ENCODE measurements at regions not wholly inside any gene's neighbourhood (a gene's known extent, or its start where the extent isn't known, plus 50 kb on each side); places are given as distances from the start of the nearest gene placed in this dataset.
"Not testable (repeated sequence)": the region's sequence is repeated elsewhere in the genome, so short reads cannot be mapped to it uniquely, and the experiment has no call there.

DNA sequence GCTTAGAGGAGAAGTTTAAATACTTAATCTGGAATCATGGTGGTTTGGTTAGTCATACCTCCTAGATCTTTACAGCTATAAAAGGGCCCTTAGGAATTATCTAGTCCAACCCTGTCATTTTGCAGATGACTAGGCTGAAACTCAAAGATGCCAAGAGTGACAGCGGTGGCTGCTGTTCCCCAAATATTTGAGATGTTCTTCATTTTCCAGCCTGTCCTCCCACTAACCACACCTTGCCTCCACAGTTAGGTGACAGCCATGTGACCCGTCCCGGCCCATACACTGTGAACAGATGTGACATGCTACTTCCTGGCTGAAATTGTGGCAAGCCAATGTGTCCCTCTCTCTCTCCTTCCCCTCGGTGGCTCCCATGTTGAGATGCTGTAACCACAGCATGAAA lies 225.5 kb upstream of the IPO5 start:
- DNase-seq: no peak

DNA sequence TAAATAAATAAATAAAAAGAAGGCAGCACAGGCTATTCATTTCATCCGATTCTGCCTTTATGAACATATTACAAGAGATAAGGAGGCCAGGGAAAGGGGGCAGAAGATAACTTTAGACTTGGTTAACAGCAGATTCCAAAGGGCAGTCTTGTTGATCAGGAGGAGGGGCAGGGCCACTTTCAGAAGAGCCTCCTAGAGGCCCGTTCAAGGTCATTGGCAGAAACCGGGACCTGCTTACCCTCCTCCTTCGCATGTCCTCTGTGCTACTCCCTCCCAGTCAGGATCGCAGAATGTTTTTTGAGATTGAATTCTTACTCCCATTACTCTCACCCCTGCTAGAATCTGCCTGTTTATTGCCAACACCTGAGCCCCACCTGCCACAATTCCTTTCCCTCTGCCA lies 217.0 kb upstream of the IPO5 start:
- DNase-seq: no peak

DNA sequence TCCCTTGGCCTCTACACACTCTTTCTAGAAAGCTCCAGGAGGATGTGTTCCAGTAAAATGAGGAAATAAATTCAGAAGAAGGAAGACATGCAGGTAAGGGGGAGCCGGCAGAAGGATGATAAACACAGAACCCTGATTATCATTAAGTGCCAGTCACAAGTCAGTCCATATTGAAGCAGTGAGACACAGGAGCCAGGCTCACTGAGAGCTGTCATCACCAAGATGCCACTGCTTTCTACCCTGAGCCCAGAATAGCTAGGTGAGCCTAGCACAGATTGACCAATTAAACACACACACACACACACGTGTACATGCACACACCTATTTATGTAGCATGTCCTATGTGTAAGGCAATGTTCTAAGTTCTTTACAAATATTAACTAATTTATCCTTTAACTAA lies 211.4 kb upstream of the IPO5 start:
- DNase-seq: no peak

DNA sequence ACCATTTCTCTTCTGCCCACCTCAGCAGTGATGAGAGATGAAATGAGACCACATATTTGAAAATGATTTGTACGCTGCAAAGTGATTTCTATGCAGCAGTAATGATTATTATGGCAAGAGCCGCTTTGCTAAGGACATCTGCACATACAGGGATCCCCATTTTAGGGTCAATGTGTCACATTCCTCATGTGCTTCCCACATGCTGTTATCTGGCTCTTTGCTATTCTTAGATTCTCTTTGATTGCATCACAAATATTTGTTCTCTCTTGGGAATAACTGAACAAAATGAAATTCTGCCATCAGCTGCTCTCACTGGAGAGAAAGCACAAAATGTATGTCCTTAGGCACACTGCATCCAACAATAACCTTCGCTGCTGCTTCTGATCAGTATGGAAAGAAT lies 209.5 kb upstream of the IPO5 start:
- DNase-seq: no peak

DNA sequence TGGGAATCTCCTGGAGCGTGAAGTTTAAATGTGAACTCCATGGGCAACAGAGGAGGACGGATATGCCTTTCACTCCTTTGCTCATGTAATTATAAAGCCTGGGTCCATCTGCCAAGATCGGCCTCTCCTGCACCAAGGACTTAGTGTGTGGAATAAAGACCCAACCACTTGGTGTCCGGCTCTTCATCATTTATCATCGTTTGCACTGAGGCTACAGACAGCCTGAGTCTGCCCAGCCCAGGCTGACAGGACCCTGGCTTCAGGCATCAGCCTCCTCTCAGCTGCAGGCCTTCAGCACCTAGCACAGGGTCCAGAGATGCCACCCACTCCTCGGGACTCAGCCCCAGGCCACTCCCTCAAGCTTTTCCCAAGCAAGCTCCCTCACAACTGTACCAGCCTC lies 206.8 kb upstream of the IPO5 start:
- no peak for DNase-seq

DNA sequence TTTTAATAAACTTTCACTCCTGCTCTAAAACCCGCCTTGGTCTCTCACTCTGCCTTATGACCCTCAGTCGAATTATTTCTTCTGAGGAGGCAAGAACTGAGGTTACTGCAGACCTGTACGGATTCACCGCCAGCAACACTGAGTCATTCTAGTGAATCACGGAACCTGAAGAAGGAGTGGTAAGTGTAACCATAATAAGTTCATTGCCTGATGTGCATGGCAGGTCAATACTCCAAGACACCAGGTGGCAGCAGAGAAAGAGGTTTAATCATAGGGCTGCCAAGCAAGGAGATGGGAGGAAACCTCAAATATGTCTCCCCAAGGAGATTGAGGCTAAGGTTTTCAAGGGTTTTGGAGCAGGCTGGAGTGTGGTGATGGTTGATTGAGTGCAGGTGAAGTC lies 204.3 kb upstream of the IPO5 start:
- DNase-seq: no peak

DNA sequence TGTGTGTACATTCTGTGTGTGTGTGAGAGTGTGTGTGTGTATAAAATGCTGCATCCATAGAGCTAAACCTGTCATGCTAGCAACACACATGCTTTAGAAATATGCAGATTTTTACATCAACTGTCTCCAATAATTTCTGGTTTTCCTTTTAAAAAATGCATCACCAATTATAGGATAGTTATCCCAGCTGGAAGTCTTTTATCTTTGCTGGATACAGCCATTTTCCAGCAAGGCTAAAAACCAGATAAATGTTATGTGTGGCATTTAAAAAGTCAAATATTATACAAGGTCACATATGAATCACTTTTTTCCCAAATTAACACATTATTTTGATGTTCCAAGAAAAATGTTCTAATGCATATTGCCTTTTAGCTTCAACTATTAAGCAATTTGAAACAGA lies 202.0 kb upstream of the IPO5 start:
- DNase-seq: no peak

DNA sequence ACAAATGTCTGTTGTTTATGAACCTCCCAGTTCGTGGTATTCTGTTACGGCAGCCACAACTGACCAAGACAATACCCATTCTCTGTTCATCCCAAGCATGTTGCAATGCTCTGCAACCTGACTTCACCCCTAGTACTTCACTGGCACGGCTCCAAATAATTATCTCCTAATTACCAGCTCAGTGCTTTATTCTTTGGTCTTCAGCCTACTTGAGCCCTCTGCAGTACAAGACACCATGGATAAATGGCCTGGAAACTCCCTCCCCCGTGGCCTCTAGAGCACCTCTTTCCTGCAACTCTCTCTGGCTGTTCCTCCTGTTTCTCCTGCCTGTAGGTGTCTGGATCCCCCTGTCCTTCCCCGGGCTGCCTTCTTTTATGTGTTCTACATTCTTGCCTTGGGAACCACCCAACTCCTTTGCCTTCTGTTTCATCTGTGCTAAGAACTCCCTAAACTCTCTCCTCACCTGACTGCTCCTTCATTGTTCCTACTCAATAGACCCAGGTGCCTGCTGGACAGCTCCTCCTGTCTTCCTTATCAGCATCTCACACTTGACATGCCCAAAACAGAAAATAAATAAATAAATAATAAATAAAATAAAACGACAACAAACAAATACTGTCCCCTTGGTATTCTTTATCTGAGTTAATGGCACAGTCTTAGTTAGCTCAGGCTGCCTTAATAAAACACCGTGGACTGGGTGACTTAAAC lies 200.4 kb upstream of the IPO5 start:
- DNase-seq: no peak

DNA sequence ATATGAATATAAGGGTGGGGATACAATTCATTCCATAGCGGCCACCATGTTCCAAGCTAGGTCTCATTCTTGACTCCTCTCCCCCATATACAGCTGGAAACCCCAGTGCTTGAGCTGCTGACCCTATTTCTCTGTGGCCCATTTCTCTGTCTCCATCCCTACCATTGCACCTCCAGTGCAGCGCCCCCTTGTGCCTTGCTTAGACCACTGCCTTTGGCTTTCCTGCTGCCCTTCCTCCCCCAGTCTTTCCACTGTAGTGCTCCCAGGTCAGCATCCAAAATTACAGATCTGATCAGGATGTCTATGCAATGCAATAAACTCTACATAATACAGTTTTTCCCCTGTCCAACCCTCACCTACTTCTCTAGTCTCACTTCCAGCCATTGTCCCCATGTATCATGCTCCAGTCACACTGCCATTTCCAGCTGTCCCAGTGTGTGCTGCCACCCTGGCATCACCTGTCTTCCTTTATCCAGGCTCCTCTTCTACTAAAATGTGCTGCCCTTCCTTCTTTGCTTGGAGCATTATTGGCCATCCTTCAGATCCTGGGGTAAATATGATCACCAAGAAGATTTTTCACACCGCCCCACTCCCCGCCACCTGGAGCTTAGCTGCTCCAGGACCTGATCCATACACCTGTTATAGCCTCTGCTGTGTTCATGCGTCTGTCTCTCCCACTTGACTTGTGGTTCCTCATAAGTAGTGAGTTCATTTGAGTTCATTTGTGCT lies 199.4 kb upstream of the IPO5 start:
- DNase-seq: no peak

DNA sequence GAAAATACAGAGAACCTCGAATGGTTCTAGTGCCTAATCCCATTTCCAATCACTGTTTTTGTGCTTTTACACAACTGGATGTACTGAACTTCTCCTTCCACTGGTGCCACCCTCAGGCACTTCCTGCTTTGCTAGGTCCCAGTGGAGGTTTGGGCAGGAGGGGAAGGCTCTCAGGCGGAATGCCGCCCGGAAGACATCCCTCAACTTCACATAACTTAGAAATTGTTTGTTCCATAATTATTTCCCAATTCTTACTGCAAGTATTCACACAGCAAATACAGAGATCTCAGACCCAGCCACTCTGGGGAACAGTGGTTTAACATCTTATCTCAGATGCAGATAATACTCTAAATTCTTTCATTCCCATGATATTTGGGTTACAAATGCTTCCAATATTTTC lies 195.7 kb upstream of the IPO5 start:
- no peak for DNase-seq

DNA sequence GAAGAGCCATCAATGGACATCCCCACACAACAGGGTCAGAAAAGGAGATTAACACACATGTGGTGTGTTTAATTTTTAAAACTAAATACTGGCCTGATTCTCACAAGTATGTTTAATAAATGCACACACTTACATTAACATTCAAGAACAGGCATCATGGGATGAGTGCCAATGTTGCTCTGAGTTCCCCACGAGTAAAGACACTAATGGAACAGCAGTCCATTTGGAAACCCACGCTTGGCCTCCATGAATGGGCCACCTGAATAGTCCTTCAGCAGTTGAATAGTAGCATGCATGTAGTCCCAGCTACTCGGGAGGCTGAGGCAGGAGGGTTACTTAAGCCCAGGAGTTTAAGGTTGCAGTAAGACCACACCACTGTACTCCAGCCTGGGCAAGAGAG lies 195.2 kb upstream of the IPO5 start:
- DNase-seq: no peak

DNA sequence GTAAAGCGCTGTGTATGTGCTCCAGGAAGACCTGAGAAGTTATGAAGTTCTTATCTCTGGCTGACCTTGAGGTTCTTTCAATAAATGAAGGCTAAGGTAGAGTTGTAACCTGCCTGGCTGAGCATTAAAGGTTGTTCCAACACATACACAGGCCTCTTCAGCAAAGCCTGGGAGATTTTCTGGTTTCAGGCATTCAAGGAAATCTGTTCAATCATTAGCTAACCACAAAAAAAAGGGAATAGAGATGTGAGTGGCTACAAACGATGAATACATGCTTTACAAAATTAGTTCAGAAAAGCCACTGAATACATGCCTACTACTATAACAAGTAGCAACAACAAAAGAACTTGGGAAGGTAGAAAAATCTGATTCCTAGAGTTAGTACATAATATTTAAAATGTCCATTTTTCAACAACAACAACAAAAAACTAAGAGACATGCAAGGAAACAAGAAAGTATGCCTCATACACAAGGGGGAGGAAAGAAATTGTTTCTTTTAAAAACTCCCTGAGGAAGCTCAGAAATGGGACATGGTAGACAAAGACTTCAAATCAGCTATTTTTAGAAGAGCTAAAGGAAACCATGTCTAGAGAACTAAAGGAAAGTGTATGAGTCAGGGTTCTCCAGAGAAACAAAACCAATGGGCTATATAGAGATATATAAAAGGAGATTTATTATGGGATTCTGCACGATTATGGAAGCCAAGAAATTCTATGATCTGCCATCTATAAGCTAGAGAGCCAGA lies 191.5 kb upstream of the IPO5 start:
- no peak for DNase-seq

DNA sequence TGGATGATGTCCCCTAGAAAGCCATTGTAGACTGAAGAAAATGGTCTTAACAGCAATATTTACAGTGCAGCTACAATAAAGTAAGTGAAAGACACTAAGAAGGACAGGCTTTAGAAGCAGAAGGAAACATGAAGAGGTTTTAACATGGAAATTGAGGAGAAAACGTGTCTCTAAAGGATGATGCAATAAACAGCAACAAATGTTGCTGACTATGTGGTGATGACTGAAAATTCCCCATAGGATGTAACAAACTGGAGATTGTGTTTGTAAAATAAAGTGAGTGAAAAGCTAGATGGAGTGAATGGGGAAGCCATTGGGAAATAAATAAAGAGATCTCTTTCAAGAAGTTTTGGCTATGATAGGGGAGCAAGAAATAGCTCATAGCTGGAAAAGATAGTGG lies 186.7 kb upstream of the IPO5 start:
- DNase-seq: no peak

DNA sequence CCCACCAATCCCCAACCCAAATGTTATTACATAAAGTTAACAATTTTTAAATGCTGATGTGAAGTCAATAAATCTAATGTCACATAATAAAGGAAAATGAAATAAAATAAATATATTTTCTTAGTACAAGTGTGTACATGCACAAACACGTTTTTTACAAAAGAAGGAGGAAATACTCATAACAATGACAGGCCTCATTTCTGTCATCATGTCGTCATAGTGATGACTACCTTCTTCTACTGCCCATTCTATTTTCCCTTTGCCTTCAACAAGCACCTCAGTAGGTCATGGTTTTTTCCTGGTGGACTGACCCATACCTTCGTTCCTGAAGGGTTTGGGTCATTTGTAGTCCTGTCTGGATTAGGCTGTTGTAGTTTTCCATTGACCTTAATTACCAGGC lies 185.3 kb upstream of the IPO5 start:
- no peak for DNase-seq

DNA sequence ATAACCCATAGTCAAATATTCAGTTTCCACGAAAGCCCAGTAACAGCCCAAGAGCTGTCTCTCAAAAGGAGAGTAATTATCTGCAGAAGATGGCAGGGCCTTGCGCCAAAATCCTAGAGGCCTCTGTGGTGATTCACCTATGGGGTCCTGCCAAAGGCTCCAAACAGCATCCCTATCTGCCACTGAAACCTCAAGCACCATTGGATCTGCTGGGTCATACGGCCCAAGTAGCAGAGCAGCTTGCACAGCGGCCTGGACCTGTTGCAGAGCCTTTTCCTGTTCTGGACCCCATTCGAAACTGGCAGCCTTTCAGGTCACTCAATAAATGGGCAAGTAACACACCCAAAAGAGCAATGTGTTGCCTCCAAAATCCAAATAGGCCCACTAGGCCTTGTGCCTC lies 183.2 kb upstream of the IPO5 start:
- DNase-seq: not testable (repeated sequence)

DNA sequence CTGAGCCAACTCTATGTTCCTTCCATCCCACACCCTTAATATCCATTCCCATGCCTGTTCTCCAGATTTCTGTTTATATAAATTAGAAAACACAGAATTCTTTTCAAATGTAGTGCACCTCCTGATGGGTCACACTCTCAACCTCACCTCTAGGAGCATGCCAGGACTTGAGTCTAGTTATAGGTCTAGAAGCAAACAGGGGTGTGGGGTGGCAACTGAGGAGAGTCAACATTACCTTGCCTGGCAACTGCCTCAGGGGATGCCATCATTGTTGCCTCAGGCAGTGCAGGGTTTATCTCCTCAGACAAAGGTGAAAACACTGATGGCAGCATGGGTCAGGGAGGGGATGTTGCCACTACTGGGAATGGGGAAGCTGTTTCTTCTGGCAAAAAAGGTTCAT lies 181.0 kb upstream of the IPO5 start:
- not testable (repeated sequence) for DNase-seq

DNA sequence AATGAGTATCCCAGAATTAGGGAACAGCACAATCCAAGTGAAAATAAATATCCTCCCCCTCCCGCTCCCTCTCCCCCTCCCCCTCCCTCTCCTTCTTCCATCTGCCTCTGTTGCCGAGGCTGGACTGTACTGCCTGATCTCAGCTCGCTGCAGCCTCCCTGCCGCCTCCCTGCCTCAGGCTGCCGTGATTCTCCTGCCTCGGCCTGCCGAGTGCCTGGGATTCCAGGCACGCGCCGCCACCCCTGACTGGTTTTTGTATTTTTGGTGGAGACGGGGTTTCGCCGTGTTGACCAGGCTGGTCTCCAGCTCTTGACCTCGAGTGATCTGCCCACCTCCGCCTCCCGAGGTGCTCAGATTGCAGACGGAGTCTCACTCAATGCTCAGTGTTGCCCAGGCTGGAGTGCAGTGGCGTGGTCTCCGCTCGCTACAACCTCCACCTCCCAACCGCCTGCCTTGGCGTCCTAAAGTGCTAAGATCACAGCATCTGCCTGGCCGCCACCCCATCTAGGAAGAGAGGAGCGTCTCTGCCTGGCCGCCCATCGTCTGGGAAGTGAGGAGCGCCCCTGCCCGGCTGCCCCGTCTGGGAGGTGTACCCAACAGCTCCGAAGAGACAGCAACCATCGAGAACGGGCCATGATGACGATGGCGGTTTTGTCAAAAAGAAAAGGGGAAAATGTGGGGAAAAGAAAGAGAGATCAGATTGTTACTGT lies 178.9 kb upstream of the IPO5 start:
- not testable (repeated sequence) for DNase-seq

DNA sequence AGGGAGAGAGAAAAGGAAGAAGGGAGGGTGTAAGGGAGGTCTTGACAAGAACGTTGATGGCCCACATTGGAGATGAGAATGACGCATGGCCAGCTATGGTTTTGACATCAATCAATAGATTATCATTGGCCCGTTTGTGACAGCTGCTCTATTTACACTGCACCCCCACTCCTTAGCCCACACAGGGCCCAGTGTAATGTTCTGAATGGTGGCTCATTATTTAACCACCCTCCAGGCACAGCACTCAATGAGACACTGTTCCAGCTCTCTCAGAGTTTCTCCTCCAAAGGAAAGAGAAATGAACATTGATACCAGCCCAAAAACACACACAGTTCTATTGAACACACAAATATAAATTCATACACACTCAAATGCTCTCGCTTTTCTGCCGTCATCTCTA lies 173.0 kb upstream of the IPO5 start:
- DNase-seq: no peak

DNA sequence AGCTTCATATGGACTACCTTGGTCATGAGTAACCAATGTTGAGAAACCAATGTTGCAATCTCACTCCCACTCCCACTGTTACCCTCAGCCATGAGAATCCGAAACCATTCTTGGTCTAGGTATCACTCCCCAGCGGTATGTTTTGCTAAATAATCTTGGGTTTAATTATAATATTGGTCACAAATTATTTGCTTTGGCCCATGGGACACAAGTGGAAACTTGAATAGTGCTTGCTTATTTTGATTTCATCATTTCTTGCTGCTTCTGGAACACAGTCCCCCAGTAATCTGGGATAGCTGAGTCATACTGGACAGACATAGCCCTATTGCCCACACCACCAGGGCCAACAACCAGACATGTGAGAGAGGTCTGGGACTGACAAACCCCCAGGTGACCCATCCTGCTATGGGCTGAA lies 171.6 kb upstream of the IPO5 start:
- DNase-seq: no peak

DNA sequence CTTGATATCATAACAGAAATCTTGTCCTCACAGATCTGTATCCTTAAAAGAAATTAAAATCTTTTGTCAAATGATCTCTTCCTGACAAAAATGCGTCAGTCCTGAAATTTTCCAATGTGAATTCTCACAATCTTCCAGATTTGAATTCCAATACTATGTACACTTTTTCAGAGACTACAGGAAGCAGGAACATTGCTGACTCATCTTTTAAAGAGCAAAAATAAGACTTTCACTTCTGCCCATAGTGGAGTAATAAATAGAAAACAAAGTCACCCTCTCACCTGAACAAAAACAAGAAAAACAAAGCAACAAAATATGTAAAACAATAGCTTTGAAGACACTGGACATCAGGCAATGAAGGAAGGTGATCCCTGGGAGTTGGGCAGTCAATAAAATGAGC lies 167.0 kb upstream of the IPO5 start:
- DNase-seq: no peak

DNA sequence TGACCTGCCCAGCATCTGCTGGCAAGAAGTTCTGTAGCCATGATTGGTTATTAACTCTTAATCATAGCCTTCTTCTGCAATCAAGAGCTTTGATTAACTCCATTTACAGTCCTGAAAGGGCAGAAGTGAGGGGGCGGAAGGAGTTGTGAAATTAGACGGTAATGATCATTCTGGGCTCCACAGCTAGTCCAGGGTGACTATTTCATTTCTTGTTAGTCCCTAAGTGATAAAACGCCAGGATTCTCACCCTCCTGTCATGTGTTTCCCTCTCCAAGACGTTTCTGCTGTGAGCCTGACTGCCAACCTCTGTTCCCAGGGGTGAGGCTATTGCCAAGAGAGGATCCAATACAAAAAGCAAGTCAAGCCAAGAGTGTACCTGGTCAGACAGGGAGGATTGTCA lies 155.9 kb upstream of the IPO5 start:
- no peak for DNase-seq

DNA sequence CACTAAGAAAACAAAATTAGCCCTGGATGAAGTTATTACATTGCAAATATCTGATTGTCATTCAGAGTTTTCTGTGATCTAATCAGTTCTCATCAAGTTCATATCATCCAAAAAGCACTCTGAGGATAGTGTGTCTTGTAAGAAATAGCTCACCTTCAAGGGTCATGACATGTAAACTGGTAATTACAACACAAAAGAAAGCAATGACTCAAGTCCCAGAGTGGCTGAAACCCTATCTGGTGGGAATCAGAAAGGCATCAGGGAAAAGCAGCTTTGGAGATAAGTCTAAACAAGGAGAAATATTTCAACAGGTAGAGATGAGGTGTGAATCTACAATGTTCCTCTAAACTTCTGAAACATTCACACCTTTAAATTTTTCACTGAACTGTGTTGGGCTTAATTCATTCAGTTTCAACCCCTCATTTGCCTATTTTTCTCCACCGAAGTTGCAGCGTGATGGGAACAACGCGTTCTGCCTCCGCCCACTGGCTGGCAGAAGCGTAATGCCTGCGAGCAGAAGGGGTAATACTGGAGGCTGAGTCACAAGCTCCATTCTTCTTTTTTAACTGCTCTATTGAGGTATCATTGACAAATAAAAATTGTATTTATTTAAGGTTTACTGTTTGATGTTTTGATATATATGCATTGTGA lies 155.2 kb upstream of the IPO5 start:
- DNase-seq: no peak

DNA sequence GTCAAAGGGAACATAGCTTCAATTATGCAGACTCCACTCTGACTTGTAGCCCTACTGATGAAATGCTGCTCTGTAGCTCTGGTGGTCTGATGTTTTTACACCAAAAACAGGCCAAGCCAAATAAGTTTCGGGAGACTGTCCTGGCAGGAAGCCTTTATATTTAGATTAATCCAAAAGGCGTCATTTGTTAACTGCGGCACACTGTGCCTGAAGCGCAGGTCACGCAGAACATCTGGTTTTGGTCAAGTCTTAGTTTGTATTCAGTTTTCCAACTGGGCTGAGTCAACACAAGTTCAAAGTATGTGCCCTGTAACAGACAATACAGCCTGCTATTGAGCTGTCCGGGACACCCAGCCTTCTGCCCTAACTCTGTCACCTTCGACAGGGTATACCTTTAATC lies 154.6 kb upstream of the IPO5 start:
- no peak for DNase-seq

Measured in NCI-H2081 (cell line).